GM21526 (cell line): ENCODE measurements at regions not wholly inside any gene's neighbourhood (a gene's known extent, or its start where the extent isn't known, plus 50 kb on each side); places are given as distances from the start of the nearest gene placed in this dataset.

Experiments used
- ATAC-seq: cut with Tn5 transposase; IDR thresholded peaks from one replicate; pipeline ENCODE4 v1.9.1; 2021; ENCODE audit warnings: moderate library complexity; ENCODE audit not compliant: unreplicated experiment, low FRiP score

- ATAC-seq: no peak
Observed at GRCh38 chr10:31720546-31720945, 208.1 kb downstream of the ARHGAP12 start.

- ATAC-seq: no peak
Observed at GRCh38 chr10:31709476-31709875, 219.2 kb downstream of the ARHGAP12 start.

DNA sequence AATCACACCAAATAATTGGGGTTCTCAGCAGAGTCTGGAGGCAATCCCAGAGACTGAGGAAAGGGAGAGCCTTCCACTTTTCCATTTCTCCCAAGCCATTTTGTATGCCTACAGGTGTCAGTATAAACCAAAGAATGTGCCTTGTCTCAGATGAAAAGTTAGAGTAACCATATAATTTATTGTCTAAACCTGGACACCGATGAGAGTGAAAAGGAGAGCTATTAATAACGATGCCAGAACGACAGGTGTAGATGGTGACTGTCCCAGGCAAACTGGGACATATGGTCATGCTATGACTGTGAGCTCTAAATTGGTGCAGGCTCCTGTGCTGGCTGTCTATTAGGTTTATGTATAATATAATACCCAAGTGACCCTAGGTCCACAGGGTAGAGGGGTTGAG is 219.6 kb downstream of the ARHGAP12 start:
- ATAC-seq: no peak

DNA sequence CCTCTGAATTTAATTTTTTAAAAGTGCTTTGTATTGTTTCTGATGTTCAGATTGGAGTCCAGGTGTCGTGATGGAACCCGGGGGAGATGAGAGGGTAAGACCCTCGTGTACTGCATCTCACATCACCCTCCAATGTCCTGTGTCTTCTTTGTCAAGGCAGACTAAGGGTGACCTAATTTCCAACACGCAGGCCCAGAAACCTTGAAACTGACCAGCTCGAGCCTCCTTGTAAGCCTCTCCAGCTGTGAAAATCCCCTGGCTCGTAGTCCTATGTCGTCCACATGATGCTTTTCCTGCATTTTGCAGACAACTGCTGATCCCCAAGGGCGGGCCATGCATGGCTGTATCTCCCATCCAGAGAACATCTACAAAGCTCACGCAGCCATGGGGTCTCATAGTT is 220.2 kb downstream of the ARHGAP12 start:
- ATAC-seq: no peak

DNA sequence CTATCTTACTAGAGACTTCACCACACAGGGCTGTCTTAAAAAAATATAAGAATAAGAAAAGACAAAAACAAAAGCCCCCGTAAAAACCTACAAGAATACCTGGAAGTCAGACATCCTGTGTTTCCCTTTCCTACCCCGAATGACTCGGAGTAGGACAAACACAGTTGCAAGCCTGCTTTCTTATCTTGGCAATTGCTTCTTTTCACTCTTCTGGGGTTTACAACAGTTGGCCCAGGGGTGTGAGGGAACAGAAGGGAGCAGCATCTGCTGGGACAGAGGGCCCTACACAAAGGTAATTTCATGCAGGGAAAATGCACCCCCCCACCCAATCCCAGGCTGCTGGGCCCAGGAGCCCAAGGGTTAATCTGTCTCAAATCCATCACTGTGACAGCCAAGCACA is 220.6 kb downstream of the ARHGAP12 start:
- no peak for ATAC-seq

DNA sequence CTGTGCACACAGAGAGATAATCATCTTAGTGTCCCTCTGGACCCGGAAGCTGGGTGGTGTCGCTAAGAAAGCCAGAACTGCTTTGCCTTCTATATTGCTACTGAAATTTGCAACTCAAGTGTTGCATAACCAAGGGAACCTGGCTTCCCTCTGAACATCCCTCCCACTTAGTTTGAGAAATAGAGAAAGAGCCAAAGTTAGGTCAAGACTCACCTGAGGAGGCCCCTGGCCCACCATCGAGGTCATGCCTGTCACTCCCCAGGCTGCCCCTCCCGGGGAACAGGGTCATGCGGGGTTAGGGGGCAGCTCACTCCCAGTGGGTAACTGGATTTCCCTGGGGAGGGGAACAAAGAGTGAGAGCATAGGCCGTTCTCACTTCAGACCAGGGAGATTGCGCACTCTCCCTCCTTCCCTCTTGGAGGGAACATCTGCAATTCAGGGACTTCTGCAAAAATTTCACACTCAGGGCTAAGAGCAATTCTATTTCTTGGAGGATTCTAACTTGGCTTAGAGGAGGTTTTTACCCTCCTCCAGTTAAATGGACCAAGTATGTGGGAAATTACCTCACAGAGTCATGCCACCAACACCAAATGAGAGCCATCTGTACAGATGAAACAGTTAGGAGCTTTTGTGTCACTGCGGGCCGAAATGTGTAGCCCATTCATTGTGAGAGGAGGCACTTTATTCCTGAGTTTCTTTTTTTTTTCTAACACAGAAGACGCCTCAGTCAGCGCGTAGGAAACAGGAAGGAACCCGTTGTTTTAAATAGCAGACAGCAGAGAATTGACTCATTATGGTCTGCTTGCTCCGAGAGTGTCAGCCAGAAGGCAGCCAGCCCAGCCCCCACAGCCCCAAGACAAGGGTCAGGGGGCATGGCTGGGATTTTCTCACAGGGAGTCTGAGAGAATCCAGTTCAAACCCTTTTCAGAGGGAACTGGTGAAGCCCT is 221.3 kb downstream of the ARHGAP12 start:
- ATAC-seq: peak; percentile 86

- no peak for ATAC-seq
Observed at GRCh38 chr10:31706464-31707092, 222.1 kb downstream of the ARHGAP12 start.

DNA sequence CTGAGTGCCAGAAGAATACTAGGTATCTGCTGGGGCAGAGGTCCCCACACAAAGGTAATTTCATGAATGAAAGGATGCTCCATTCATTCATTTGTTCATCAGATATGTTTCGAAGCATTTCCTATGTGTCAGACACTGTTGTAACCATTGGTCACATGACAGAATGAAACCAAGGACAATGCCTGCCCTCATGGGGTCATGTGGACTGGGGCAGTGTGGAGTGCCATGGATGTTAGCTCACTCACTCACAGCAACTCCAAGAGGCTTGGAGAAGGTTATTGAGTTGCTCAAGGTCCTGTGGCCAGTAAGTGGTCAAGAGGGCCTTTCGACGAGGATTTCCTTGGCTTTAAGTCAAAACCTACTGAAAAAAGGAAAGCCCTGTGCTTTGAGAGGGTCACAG is 223.5 kb downstream of the ARHGAP12 start:
- ATAC-seq: no peak

DNA sequence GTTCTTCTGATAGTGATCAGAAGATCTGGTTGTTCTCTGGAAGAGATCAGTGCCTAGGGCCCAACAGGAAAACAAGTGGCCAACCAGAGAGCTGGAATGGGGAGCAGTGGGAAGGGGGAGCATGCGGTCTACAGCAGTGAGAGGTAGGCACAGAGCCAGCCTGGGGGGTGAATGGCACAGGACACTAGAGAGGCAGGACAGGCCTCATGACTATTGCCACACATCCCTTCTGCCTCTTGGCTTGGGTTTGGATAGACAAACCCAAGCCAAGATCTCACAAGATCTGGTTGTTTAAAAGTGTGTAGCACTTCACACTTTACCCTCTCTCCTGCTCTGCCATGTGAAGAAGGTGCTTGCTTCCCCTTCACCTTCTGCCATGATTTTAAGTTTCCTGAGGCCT is 224.4 kb downstream of the ARHGAP12 start:
- no peak for ATAC-seq

GRCh38 chr10:31702954-31703353 is 225.7 kb downstream of the ARHGAP12 start:
- ATAC-seq: no peak

DNA sequence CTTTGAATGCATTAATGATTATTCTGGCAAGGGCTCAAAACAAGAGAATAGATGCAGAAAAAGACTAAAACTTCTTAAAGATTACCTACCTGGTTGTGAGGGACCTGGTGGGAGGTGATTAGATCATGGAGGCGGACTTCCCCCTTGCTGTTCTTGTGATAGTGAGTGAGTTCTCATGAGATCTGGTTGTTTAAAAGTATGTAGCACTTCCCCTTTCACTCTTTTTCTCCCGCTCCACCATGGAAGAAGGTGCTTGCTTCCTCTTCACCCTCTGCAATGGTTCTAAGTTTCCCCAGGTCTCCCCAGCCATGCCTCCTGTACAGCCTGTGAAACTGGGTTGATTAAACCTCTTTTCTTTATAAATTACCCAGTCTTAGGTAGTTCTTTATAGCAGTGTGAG is 226.6 kb downstream of the ARHGAP12 start:
- no peak for ATAC-seq

DNA sequence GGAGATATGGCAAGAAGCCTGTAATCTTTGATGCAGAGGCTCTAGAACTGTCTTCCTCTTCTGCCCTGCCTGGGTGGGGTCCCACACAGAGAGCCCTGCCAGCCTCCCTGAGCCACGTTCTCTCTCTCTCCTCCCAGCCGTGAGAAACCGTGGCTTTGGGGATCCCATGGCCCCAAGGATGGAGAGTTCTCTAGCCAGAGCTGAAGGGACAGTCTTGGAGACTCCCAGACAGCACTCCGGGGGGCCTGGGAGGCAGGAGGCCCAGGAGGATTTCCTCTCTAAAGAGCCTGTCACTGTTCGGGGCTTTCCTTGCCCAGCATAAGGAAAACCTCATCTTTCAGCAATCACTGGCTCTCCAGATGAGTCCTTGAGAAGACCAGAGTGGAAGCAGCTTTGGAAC is 227.1 kb downstream of the ARHGAP12 start:
- no peak for ATAC-seq

GRCh38 chr10:31700181-31700611 is 228.4 kb downstream of the ARHGAP12 start:
- ATAC-seq: no peak

- no peak for ATAC-seq
Observed at GRCh38 chr10:31698181-31698830, 230.3 kb downstream of the ARHGAP12 start.

- ATAC-seq: no peak
Observed at GRCh38 chr10:31697271-31698180, 231.1 kb downstream of the ARHGAP12 start.

- ATAC-seq: no peak
Observed at GRCh38 chr10:31694929-31695837, 233.4 kb downstream of the ARHGAP12 start.

DNA sequence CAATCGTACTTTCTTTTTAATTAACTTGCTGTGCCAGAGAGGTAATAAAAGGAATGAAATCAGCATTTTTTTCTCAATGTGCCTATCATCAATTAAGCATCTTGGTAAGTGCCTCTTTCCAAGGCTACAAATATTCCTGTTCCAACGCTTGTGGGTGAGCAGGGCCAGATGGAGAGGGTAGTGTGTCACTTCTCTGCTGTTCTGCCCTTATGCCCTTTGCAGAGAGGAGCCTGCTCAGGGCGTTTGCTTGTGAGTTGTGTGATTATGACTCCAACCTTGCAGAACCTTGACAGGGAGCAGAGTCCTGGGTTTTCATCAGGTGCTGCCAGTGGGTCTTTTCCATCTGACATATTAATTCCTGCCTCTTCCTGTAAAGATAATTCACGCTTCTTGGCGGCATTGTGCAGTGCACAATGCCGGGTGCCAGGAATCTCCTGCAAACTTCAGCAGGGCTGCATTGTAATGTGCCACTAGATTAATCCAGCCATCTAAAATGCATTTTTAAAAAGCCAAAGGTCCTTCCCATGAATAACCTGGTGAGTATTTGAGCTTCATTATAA is 234.4 kb downstream of the ARHGAP12 start:
- no peak for ATAC-seq

DNA sequence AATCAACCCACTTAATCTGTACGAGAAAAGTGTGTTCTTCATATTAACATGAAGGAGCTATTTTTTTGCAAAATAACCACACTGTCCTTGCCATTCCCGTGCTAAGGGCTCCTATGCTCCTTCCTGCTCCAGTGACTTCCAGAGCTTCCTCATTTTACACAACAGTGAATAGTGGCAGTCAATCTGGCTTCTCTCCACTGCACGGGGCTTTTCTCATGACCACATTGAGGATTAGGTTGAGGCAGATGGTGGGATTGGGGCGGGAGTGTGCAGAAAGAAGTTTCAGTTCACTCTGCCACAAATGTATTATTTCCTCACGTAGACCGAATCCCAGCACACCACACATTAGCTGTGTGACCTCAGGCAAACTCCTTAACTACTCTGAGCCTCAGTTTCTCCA is 235.1 kb downstream of the ARHGAP12 start:
- ATAC-seq: no peak

GRCh38 chr10:31689233-31689632 is 239.4 kb downstream of the ARHGAP12 start:
- no peak for ATAC-seq
